Pancreas (tissue), 10 donors: ENCODE measurements at regions not wholly inside any gene's neighbourhood (a gene's known extent, or its start where the extent isn't known, plus 50 kb on each side); places are given as distances from the start of the nearest gene placed in this dataset.
"Not testable (repeated sequence)": the region's sequence is repeated elsewhere in the genome, so short reads cannot be mapped to it uniquely, and the experiment has no call there.

ENCODE experiments used
- ATAC-seq, 4 donors: fragments of 200-7000 bp; cut with Tn5 transposase; one replicate each; pipeline versions ENCODE4 v1.8.0 to v1.9.1; 2020; ENCODE audit warnings: mild to moderate bottlenecking in 4 of 4, moderate library complexity in 4 of 4
- DNase-seq, 6 donors: peaks; one replicate each; pipeline ENCODE4 v3.0.0-alpha.2; 2020
- FAIRE-seq: peaks from 2 replicates; lab custom pipeline; 2012; peaks lifted over from hg19 to GRCh38; lab: Jason Lieb, UNC
- H3K27ac ChIP-seq, 4 donors: fragments of 200-600 bp; sonication (generic); 1 replicate in 3 of 4; 2 replicates in 1 of 4; pipeline versions ENCODE4 v1.5.0 to v1.8.0; 2020
- H3K27me3 ChIP-seq, 4 donors: fragments of 200-600 bp; one replicate each; pipeline ENCODE4 v1.8.0; 2021
- H3K36me3 ChIP-seq, 3 donors: fragments of 200-600 bp; sonication (generic) in 1 of 3; one replicate each; pipeline versions ENCODE4 v1.5.0 to v1.8.0; 2020 to 2021
- H3K4me1 ChIP-seq, 3 donors: fragments of 200-600 bp; one replicate each; pipeline ENCODE4 v1.8.0; 2021
- H3K4me3 ChIP-seq, 4 donors: fragments of 200-600 bp; sonication (generic) in 2 of 4; one replicate each; pipeline versions ENCODE4 v1.5.0 to v1.8.0; 2020 to 2021
- H3K9me3 ChIP-seq, 4 donors: fragments of 200-600 bp; one replicate each; pipeline ENCODE4 v1.8.0; 2021
- WGBS, 2 donors: extraction: QIAGEN DNeasy Blood & Tissue Kit; methylation state at CpG; one replicate each; pipeline ENCODE4 v1.1.7; 2013; 5-methylcytosine and 5-hydroxymethylcytosine counted together
- intact Hi-C, 3 donors: fragments of 100-400 bp; cut with DNase I; formaldehyde crosslinking; loops; one replicate each; pipeline versions ENCODE4 v1.11.1 to v1.14.2; 2022
- TF ChIP-seq, protein P1 (sequence below), 4 donors: fragments of 200-600 bp; sonication (generic) in 3 of 4; IDR thresholded peaks; one replicate each; pipeline versions ENCODE4 v1.5.0 to v1.8.0; 2021; ENCODE audit warnings: antibody characterized with exemption in 4 of 4
- donor health status: healthy with polysubstance abuse.
- donor health status: DM: no; HTN: no; CAD: no; lungs with moderate emphysema.
- donor health status: DM: no; HTN: no; CAD: no.
- donor health status: control.
- donor health status: control.
- donor health status: Bipolar disorder and iron deficiency.
- donor health status: DM: yes; HTN: yes; CAD: no.
- donor health status: DM: no; HTN: no; CAD: no.
- donor health status: DM: no; HTN: no; CAD: no.
- donor health status: DM: yes; HTN: yes; CAD: no.

DNA sequence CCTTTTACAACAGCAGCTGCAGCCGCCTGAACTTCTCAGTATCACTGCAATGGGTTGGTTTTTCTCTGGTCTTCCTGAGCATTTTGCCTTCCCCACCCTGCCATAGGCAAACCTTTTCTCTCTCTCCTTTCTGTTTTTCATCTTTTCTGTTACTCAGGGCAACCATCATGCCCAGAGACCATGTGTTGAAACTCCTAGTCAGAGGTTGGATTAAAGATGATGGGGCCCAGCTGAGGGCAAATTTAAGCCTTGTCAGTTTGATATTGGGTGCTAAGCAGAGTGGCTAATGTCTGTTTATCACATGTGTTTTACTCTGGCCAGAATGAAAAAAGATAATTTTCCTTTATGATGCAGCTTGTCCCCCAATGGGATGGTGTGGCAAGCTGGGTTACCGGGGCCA lies 107.9 kb upstream of the PMCH start:
- ATAC-seq = no peak
- TF ChIP-seq, protein P1, sequence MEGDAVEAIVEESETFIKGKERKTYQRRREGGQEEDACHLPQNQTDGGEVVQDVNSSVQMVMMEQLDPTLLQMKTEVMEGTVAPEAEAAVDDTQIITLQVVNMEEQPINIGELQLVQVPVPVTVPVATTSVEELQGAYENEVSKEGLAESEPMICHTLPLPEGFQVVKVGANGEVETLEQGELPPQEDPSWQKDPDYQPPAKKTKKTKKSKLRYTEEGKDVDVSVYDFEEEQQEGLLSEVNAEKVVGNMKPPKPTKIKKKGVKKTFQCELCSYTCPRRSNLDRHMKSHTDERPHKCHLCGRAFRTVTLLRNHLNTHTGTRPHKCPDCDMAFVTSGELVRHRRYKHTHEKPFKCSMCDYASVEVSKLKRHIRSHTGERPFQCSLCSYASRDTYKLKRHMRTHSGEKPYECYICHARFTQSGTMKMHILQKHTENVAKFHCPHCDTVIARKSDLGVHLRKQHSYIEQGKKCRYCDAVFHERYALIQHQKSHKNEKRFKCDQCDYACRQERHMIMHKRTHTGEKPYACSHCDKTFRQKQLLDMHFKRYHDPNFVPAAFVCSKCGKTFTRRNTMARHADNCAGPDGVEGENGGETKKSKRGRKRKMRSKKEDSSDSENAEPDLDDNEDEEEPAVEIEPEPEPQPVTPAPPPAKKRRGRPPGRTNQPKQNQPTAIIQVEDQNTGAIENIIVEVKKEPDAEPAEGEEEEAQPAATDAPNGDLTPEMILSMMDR (IDR thresholded peaks at IDR 0.05) = no peak
- no peak overlapping the region for H3K4me3 ChIP-seq
- H3K4me1 ChIP-seq = no peaks in the 10 kb centered on the region
- no peak for FAIRE-seq
- no peaks in the 10 kb centered on the region for H3K9me3 ChIP-seq
- H3K27ac ChIP-seq = no peak overlapping the region
- intact Hi-C loops = no loop called here
- 82 to 97% methylated on average over 2 of the region's 2 CpGs for WGBS, 2 donors
- H3K36me3 ChIP-seq = no peaks in the 10 kb centered on the region
- DNase-seq = no peak
- H3K27me3 ChIP-seq = no peaks in the 10 kb centered on the region

DNA sequence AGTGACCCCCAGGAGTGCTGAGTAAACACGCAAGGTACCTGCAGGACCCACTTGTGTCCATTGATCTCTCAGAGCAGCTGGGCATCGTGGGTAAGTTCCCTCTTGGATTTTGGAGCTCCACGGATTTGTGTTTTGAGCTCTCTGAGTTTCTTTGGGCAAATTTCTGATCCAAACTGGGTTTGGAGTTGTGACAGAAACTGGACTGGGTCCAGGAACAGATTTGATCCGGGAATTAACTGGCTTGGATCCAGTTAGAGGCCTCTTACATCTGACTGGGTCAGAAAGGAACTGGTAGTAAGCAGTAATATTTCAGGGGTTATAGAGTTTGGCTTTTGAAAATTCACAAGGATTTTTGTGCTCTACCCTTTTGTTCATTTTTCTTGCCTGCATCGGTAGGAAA lies 107.0 kb upstream of the PMCH start:
- 65 to 71% methylated on average over 5 of the region's 5 CpGs for WGBS, 2 donors
- H3K27me3 ChIP-seq, H3K36me3 ChIP-seq, intact Hi-C loops, ATAC-seq, H3K4me3 ChIP-seq, FAIRE-seq, H3K4me1 ChIP-seq, DNase-seq, H3K27ac ChIP-seq, H3K9me3 ChIP-seq: not testable (repeated sequence)

DNA sequence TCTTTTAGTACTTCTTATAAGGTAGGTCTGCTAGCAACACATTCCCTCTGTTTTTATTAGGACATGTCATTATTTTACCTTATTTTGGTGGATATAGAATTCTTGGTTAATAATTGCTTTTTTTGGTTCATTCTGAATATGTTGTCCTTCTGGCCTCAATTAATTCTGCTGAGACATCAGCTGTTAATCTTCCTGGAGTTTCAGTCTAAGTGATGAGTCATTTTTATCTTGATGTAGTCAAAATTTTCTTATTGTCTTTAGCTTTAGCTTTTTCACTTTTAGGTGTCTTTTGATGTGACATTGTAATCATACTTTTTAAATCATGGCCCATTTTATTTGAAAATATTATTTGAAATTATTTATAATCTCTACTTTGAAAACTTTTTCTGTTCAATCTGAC lies 104.9 kb upstream of the PMCH start:
- TF ChIP-seq, protein P1 (IDR thresholded peaks at IDR 0.05) = no peak
- intact Hi-C loops = no loop called here
- DNase-seq (no peak), FAIRE-seq (no peak), ATAC-seq (no peak)
- Histone ChIP-seq H3K9me3 (no peaks in the 10 kb centered on the region), H3K27me3 (no peaks in the 10 kb centered on the region), H3K4me1 (no peaks in the 10 kb centered on the region), H3K36me3 (no peaks in the 10 kb centered on the region), H3K27ac (no peak overlapping the region), H3K4me3 (no peak overlapping the region)

DNA sequence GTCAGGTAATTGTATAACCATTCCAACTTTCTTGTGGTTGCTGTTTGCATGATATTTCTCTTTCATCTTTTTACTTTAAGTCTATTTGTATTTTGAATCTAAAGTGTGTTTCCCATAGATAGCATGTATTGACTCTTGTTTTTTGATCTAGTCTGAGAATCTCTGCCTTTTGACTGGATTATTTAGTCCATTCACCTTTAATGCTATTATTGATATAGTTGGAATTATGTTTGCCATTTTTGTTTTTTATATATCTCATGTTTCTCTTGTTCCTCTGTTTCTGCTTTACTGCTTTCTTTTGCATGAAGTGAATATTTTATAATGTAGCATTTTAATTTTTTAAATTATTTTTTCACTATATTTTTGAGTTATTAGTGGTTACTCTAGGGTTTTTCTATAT lies 103.9 kb upstream of the PMCH start:
- H3K36me3 ChIP-seq = no peaks in the 10 kb centered on the region
- FAIRE-seq = no peak
- H3K27me3 ChIP-seq = no peaks in the 10 kb centered on the region
- no peak for DNase-seq
- H3K4me1 ChIP-seq = no peaks in the 10 kb centered on the region
- H3K9me3 ChIP-seq = no peaks in the 10 kb centered on the region
- H3K4me3 ChIP-seq = no peak overlapping the region
- H3K27ac ChIP-seq = no peak overlapping the region
- intact Hi-C loops = no loop called here
- TF ChIP-seq, protein P1 (IDR thresholded peaks at IDR 0.05) = no peak
- no peak for ATAC-seq

DNA sequence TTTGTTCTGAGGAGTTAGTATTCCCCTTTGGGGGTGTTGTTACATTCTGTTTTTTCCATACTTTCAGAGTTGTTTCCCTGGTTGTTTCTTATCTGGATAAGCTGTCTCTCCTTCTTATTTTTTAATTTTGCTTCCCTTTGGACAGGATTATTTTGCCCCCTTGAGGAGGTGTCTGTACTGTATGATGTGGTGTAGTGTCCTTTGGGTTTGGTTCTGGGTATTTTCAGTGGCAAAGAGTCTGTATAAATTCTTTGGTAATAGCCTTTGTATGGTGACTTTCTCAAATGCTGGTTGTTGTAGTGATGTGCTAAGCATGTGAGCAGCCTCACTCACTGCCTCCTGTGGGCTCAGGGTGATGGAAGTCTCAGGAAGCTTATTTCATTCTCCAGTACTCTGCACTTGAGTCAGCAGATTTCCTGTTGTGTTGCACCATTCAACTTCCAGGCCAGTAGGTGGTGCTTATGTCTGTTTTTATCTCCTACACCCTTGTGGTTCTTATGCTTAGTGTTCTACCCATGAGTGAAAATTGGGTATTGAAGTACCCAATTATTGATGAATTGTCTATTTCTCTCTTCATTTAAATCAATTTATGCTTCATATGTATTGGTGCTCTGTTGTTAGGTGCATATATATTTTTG lies 103.3 kb upstream of the PMCH start:
- no peaks in the 10 kb centered on the region for H3K27me3 ChIP-seq
- intact Hi-C loops = no loop called here
- TF ChIP-seq, protein P1 (IDR thresholded peaks at IDR 0.05) = peak in 3 of 4 donors; percentile 16 to 21 (median 20)
- H3K9me3 ChIP-seq = no peaks in the 10 kb centered on the region
- FAIRE-seq (no peak), DNase-seq (peak in 3 of 6 donors; percentile 12 to 20 (median 18)), ATAC-seq (peak; percentile 73 to 95 (median 85))
- no peaks in the 10 kb centered on the region for H3K4me1 ChIP-seq
- no peak overlapping the region for H3K4me3 ChIP-seq
- no peaks in the 10 kb centered on the region for H3K36me3 ChIP-seq
- H3K27ac ChIP-seq = no peak overlapping the region
